ENCODE measurements at regions not wholly inside any gene's neighbourhood (a gene's known extent, or its start where the extent isn't known, plus 50 kb on each side); places are given as distances from the start of the nearest gene placed in this dataset.

GRCh38 chr1:42004860-42005259, 86.1 kb upstream of the HIVEP3 start:
- H3K36me3 Mint-ChIP-seq, result no peaks in the 10 kb centered on the region
- DNase-seq (ENCODE audit: low spot score in 2 of 2) (no peak), ATAC-seq (no peak)
- H3K27ac Mint-ChIP-seq, result no peak overlapping the region
- H3K9me3 Mint-ChIP-seq, result no peaks in the 10 kb centered on the region

- DNase-seq (ENCODE audit: low spot score in 2 of 2) (no peak), ATAC-seq (no peak)
- H3K36me3 Mint-ChIP-seq, result no peaks in the 10 kb centered on the region
- no peak overlapping the region for H3K27ac Mint-ChIP-seq
- no peaks in the 10 kb centered on the region for H3K9me3 Mint-ChIP-seq
Measured at GRCh38 chr1:42004322-42004721, 85.6 kb upstream of the HIVEP3 start.

GRCh38 chr1:42003433-42003832, 84.7 kb upstream of the HIVEP3 start:
- no peak overlapping the region for H3K27ac Mint-ChIP-seq
- H3K36me3 Mint-ChIP-seq, result no peaks in the 10 kb centered on the region
- DNase-seq (ENCODE audit: low spot score in 2 of 2) (no peak), ATAC-seq (no peak)
- H3K9me3 Mint-ChIP-seq, result no peaks in the 10 kb centered on the region

GRCh38 chr1:42002220-42002619, 83.5 kb upstream of the HIVEP3 start:
- Mint-ChIP-seq H3K9me3 (no peaks in the 10 kb centered on the region), H3K36me3 (no peaks in the 10 kb centered on the region), H3K27ac (no peak overlapping the region)
- ATAC-seq (no peak), DNase-seq (ENCODE audit: low spot score in 2 of 2) (no peak)

- no peaks in the 10 kb centered on the region for H3K36me3 Mint-ChIP-seq
- no peaks in the 10 kb centered on the region for H3K9me3 Mint-ChIP-seq
- DNase-seq (ENCODE audit: low spot score in 2 of 2) (no peak), ATAC-seq (no peak)
- no peak overlapping the region for H3K27ac Mint-ChIP-seq
Measured at GRCh38 chr1:42000766-42001165, 82.0 kb upstream of the HIVEP3 start.

- Mint-ChIP-seq H3K36me3 (peaks cover 0 to 6% of the 10 kb centered on the region in 2 donors), H3K27ac (no peak overlapping the region), H3K9me3 (peaks cover 0 to 6% of the 10 kb centered on the region in 2 donors)
- DNase-seq (ENCODE audit: low spot score in 2 of 2) (no peak), ATAC-seq (no peak)
Measured at GRCh38 chr1:41999884-42000283, 81.2 kb upstream of the HIVEP3 start.

GRCh38 chr1:41998250-41998649, 79.5 kb upstream of the HIVEP3 start:
- Mint-ChIP-seq H3K27ac (no peak overlapping the region), H3K9me3 (peaks cover 0 to 12% of the 10 kb centered on the region in 2 donors), H3K36me3 (peaks cover 9 to 13% of the 10 kb centered on the region in 2 donors)
- DNase-seq (ENCODE audit: low spot score in 2 of 2) (no peak), ATAC-seq (no peak)

- DNase-seq (ENCODE audit: low spot score in 2 of 2), result no peak
- Mint-ChIP-seq H3K9me3 (peaks cover 0 to 12% of the 10 kb centered on the region in 2 donors), H3K36me3 (peaks cover 9 to 13% of the 10 kb centered on the region in 2 donors), H3K27ac (no peak overlapping the region)
- ATAC-seq, result no peak
Measured at GRCh38 chr1:41997153-41997552, 78.4 kb upstream of the HIVEP3 start.

- Mint-ChIP-seq H3K9me3 (peaks cover 0 to 12% of the 10 kb centered on the region in 2 donors), H3K27ac (peak overlapping the region in 1 of 2 donors; percentile 53), H3K36me3 (peaks cover 9 to 13% of the 10 kb centered on the region in 2 donors)
- no peak for ATAC-seq
- no peak for DNase-seq (ENCODE audit: low spot score in 2 of 2)
Measured at GRCh38 chr1:41995441-41996130, 76.9 kb upstream of the HIVEP3 start.

- peak overlapping the region in 1 of 2 donors; percentile 53 for H3K27ac Mint-ChIP-seq
- DNase-seq (ENCODE audit: low spot score in 2 of 2) (no peak), ATAC-seq (peak in 1 of 2 donors; percentile 53)
- H3K9me3 Mint-ChIP-seq, result peaks cover 0 to 14% of the 10 kb centered on the region in 2 donors
- H3K36me3 Mint-ChIP-seq, result peaks cover 9 to 13% of the 10 kb centered on the region in 2 donors
Measured at GRCh38 chr1:41994195-41994894, 75.6 kb upstream of the HIVEP3 start.

- Mint-ChIP-seq H3K36me3 (no peaks in the 10 kb centered on the region), H3K9me3 (peaks cover 0 to 5% of the 10 kb centered on the region in 2 donors), H3K27ac (no peak overlapping the region)
- DNase-seq (ENCODE audit: low spot score in 2 of 2), result no peak
- no peak for ATAC-seq
Measured at GRCh38 chr1:41983451-41983850, 64.7 kb upstream of the HIVEP3 start.

GRCh38 chr1:41981796-41982195, 63.1 kb upstream of the HIVEP3 start:
- no peak for ATAC-seq
- Mint-ChIP-seq H3K27ac (no peak overlapping the region), H3K9me3 (no peaks in the 10 kb centered on the region)

GRCh38 chr1:41980827-41981653, 62.3 kb upstream of the HIVEP3 start:
- Mint-ChIP-seq H3K27ac (no peak overlapping the region), H3K9me3 (no peaks in the 10 kb centered on the region), H3K36me3 (no peaks in the 10 kb centered on the region)
- no peak for DNase-seq (ENCODE audit: low spot score in 2 of 2)
- peak in 1 of 2 donors; percentile 56 for ATAC-seq

More at GRCh38 chr1:41981796-41982195, 63.1 kb upstream of the HIVEP3 start:
- H3K36me3 Mint-ChIP-seq, result no peaks in the 10 kb centered on the region
- no peak for DNase-seq (ENCODE audit: low spot score in 2 of 2)

GRCh38 chr1:41978986-41979385, 60.3 kb upstream of the HIVEP3 start:
- H3K9me3 Mint-ChIP-seq, result no peaks in the 10 kb centered on the region
- DNase-seq (ENCODE audit: low spot score in 2 of 2) (no peak), ATAC-seq (no peak)
- H3K36me3 Mint-ChIP-seq, result no peaks in the 10 kb centered on the region
- H3K27ac Mint-ChIP-seq, result no peak overlapping the region

- Mint-ChIP-seq H3K27ac (no peak overlapping the region), H3K36me3 (no peaks in the 10 kb centered on the region), H3K9me3 (peaks cover 2% of the 10 kb centered on the region in 2 donors)
- ATAC-seq (no peak), DNase-seq (ENCODE audit: low spot score in 2 of 2) (no peak)
Measured at GRCh38 chr1:41977326-41977725, 58.6 kb upstream of the HIVEP3 start.

- Mint-ChIP-seq H3K36me3 (no peaks in the 10 kb centered on the region), H3K9me3 (peaks cover 5% of the 10 kb centered on the region in 2 donors), H3K27ac (no peak overlapping the region)
- no peak for DNase-seq (ENCODE audit: low spot score in 2 of 2)
- no peak for ATAC-seq
Measured at GRCh38 chr1:41976671-41977070, 57.9 kb upstream of the HIVEP3 start.
